GM21619 (cell line): ENCODE measurements at regions not wholly inside any gene's neighbourhood (a gene's known extent, or its start where the extent isn't known, plus 50 kb on each side); places are given as distances from the start of the nearest gene placed in this dataset.

Experiments
- ATAC-seq: cut with Tn5 transposase; IDR thresholded peaks from one replicate; pipeline ENCODE4 v1.9.1; 2021; ENCODE audit not compliant: unreplicated experiment

- ATAC-seq, result no peak
Measured at GRCh38 chr1:59077466-59078069, 219.3 kb upstream of the FGGY start.

- ATAC-seq, result no peak
Measured at GRCh38 chr1:59078070-59078800, 218.7 kb upstream of the FGGY start.

- no peak for ATAC-seq
Measured at GRCh38 chr1:59078866-59079265, 218.0 kb upstream of the FGGY start.

- no peak for ATAC-seq
Measured at GRCh38 chr1:59079434-59080140, 217.3 kb upstream of the FGGY start.

- ATAC-seq, result no peak
Measured at GRCh38 chr1:59081181-59081580, 215.7 kb upstream of the FGGY start.

- no peak for ATAC-seq
Measured at GRCh38 chr1:59081795-59082194, 215.1 kb upstream of the FGGY start.

GRCh38 chr1:59083946-59084865, 212.7 kb upstream of the FGGY start:
- no peak for ATAC-seq

- no peak for ATAC-seq
Measured at GRCh38 chr1:59085101-59085500, 211.8 kb upstream of the FGGY start.

- ATAC-seq, result no peak
Measured at GRCh38 chr1:59089036-59089798, 207.7 kb upstream of the FGGY start.

- ATAC-seq, result no peak
Measured at GRCh38 chr1:59089922-59090457, 206.9 kb upstream of the FGGY start.

GRCh38 chr1:59092126-59092525, 204.8 kb upstream of the FGGY start:
- ATAC-seq, result no peak

- no peak for ATAC-seq
Measured at GRCh38 chr1:59094001-59094400, 202.9 kb upstream of the FGGY start.

GRCh38 chr1:59096501-59096900, 200.4 kb upstream of the FGGY start:
- no peak for ATAC-seq

GRCh38 chr1:59098655-59099054, 198.2 kb upstream of the FGGY start:
- ATAC-seq, result no peak

GRCh38 chr1:59100708-59101374, 196.1 kb upstream of the FGGY start:
- no peak for ATAC-seq

- no peak for ATAC-seq
Measured at GRCh38 chr1:59101518-59101917, 195.4 kb upstream of the FGGY start.

- ATAC-seq, result no peak
Measured at GRCh38 chr1:59103457-59103856, 193.4 kb upstream of the FGGY start.

- no peak for ATAC-seq
Measured at GRCh38 chr1:59104191-59104760, 192.6 kb upstream of the FGGY start.
